Suprapubic skin (tissue), 4 donors: ENCODE measurements at regions not wholly inside any gene's neighbourhood (a gene's known extent, or its start where the extent isn't known, plus 50 kb on each side); places are given as distances from the start of the nearest gene placed in this dataset.

Experiments used
- DNase-seq, 2 donors: peaks; one replicate each; pipeline ENCODE4 v3.0.0-alpha.2; 2019; ENCODE audit warnings: low spot score in 2 of 2
- H3K27ac ChIP-seq: fragments of 200-600 bp; sonication (generic); one replicate; pipeline ENCODE4 v1.5.1; 2019
- H3K27me3 ChIP-seq: fragments of 200-600 bp; sonication (generic); one replicate; pipeline ENCODE4 v1.5.1; 2019
- H3K36me3 ChIP-seq: fragments of 200-600 bp; sonication (generic); one replicate; pipeline ENCODE4 v1.5.1; 2019
- H3K4me1 ChIP-seq: fragments of 200-600 bp; sonication (generic); one replicate; pipeline ENCODE4 v1.5.1; 2019
- H3K4me3 ChIP-seq: fragments of 200-600 bp; sonication (generic); one replicate; pipeline ENCODE4 v1.5.1; 2019; ENCODE audit warnings: mild to moderate bottlenecking
- H3K9me3 ChIP-seq: fragments of 200-600 bp; sonication (generic); one replicate; pipeline ENCODE4 v1.5.1; 2019
- CTCF ChIP-seq, 2 donors: fragments of 200-600 bp in 1 of 2; fragments of 450-650 bp in 1 of 2; sonication (generic) in 1 of 2; IDR thresholded peaks; one replicate each; pipeline ENCODE4 v1.5.1; 2016 to 2019; ENCODE audit warnings: antibody characterized with exemption in 2 of 2, mild to moderate bottlenecking in 1 of 2, moderate library complexity in 1 of 2
- EP300 ChIP-seq: sonication (generic); formaldehyde crosslinking; IDR thresholded peaks from one replicate; pipeline ENCODE4 v1.6.1; 2017; ENCODE audit warnings: antibody characterized with exemption
- POLR2A ChIP-seq, 2 donors: fragments of 450-650 bp; IDR thresholded peaks; one replicate each; pipeline ENCODE4 v1.6.1; 2017; ENCODE audit warnings: antibody characterized with exemption in 2 of 2, mild to moderate bottlenecking in 2 of 2, moderate library complexity in 2 of 2
- POLR2AphosphoS5 ChIP-seq, 3 donors: sonication (generic); formaldehyde crosslinking; IDR thresholded peaks; one replicate each; pipeline ENCODE4 v1.6.1; 2017; ENCODE audit warnings: antibody characterized with exemption in 3 of 3
- WGBS: methylation state at CpG from one replicate; pipeline ENCODE4 v1.1.5; 2018; 5-methylcytosine and 5-hydroxymethylcytosine counted together

GRCh38 chr12:125214289-125214688 is 149.1 kb downstream of the AACS start:
- Histone ChIP-seq H3K27ac (no peak overlapping the region), H3K27me3 (no peaks in the 10 kb centered on the region), H3K4me1 (no peaks in the 10 kb centered on the region), H3K9me3 (no peaks in the 10 kb centered on the region), H3K36me3 (no peaks in the 10 kb centered on the region), H3K4me3 (no peak overlapping the region)
- DNase-seq, result no peak
- WGBS, result 91% methylated on average over 5 of the region's 5 CpGs
- TF ChIP-seq EP300 (no peak), POLR2A (IDR thresholded peaks at IDR 0.05) (no peak), CTCF (IDR thresholded peaks at IDR 0.05) (no peak), POLR2AphosphoS5 (IDR thresholded peaks at IDR 0.05) (no peak)

DNA sequence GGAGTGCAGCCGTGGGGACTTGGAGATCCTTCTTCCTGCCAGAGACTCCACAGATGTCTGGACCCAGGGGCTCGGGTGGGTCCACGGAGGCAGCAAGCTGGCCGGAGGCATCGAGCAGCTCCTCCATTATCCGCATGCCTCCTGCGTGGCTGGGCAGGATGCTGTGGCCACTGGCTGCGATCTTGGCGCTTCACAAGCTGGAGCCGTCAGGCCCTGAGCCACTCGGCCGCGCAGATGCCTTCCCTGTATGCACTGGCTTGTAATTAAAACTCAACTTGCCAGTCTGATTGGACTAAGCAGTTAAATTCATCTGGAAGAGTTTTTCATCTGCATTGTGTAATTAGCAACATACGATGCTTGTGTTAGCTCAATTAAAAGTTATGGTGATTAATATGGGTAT is 151.5 kb downstream of the AACS start:
- no peak overlapping the region for H3K4me3 ChIP-seq
- 45% methylated on average over 9 of the region's 14 CpGs for WGBS
- no peaks in the 10 kb centered on the region for H3K9me3 ChIP-seq
- no peaks in the 10 kb centered on the region for H3K36me3 ChIP-seq
- no peak for TF ChIP-seq POLR2AphosphoS5 (IDR thresholded peaks at IDR 0.05)
- TF ChIP-seq EP300, result no peak
- TF ChIP-seq POLR2A (IDR thresholded peaks at IDR 0.05), result no peak
- TF ChIP-seq CTCF (IDR thresholded peaks at IDR 0.05), result no peak
- no peak for DNase-seq
- peaks cover 4% of the 10 kb centered on the region for H3K27me3 ChIP-seq
- H3K4me1 ChIP-seq, result no peaks in the 10 kb centered on the region
- no peak overlapping the region for H3K27ac ChIP-seq

- no peak overlapping the region for H3K4me3 ChIP-seq
- H3K36me3 ChIP-seq, result no peaks in the 10 kb centered on the region
- H3K27me3 ChIP-seq, result peaks cover 4% of the 10 kb centered on the region
- H3K4me1 ChIP-seq, result no peaks in the 10 kb centered on the region
- TF ChIP-seq CTCF (IDR thresholded peaks at IDR 0.05) (no peak), POLR2AphosphoS5 (IDR thresholded peaks at IDR 0.05) (no peak), EP300 (no peak), POLR2A (IDR thresholded peaks at IDR 0.05) (no peak)
- no peak overlapping the region for H3K27ac ChIP-seq
- whole genome bisulfite sequencing, result 74% methylated on average over 5 of the region's 5 CpGs
- no peak for DNase-seq
- H3K9me3 ChIP-seq, result no peaks in the 10 kb centered on the region
Measured at GRCh38 chr12:125217308-125217707, 152.1 kb downstream of the AACS start.

DNA sequence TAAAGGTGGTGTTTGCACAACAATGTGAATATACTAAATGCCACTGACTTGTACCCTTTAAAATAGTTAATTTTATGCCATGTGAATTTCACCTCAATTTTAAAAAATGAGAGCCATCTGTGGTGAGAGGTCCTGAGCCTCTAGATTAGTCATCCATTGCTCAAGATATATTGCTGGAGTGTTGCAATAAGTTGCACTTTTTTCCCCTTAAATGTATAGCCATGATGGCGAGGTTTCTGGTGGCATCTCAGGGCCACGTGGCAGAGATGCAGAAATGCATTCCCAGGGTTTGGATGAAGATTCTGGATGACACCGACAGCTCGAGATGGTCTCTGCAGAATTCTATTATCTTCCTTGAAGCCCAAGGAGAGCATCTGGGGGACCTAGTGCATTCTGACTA is 153.7 kb downstream of the AACS start:
- H3K4me1 ChIP-seq, result no peaks in the 10 kb centered on the region
- no peak overlapping the region for H3K27ac ChIP-seq
- TF ChIP-seq POLR2AphosphoS5 (IDR thresholded peaks at IDR 0.05) (no peak), POLR2A (IDR thresholded peaks at IDR 0.05) (no peak), CTCF (IDR thresholded peaks at IDR 0.05) (no peak), EP300 (no peak)
- H3K27me3 ChIP-seq, result peaks cover 4% of the 10 kb centered on the region
- WGBS, result 67% methylated on average over 4 of the region's 4 CpGs
- no peaks in the 10 kb centered on the region for H3K9me3 ChIP-seq
- H3K36me3 ChIP-seq, result no peaks in the 10 kb centered on the region
- no peak overlapping the region for H3K4me3 ChIP-seq
- no peak for DNase-seq

GRCh38 chr12:125220404-125221273 is 155.4 kb downstream of the AACS start:
- DNase-seq, result no peak
- peaks cover 4% of the 10 kb centered on the region for H3K27me3 ChIP-seq
- H3K9me3 ChIP-seq, result no peaks in the 10 kb centered on the region
- no peak overlapping the region for H3K4me3 ChIP-seq
- TF ChIP-seq EP300 (no peak), POLR2AphosphoS5 (IDR thresholded peaks at IDR 0.05) (no peak), CTCF (IDR thresholded peaks at IDR 0.05) (no peak), POLR2A (IDR thresholded peaks at IDR 0.05) (no peak)
- H3K36me3 ChIP-seq, result no peaks in the 10 kb centered on the region
- WGBS, result 80% methylated on average over 16 of the region's 16 CpGs
- no peak overlapping the region for H3K27ac ChIP-seq
- no peaks in the 10 kb centered on the region for H3K4me1 ChIP-seq
